EH (cell line): ENCODE measurements at regions not wholly inside any gene's neighbourhood (a gene's known extent, or its start where the extent isn't known, plus 50 kb on each side); places are given as distances from the start of the nearest gene placed in this dataset.
A peak's percentile ranks its signal among the peaks of the same experiment; 100 is the strongest.
"Not testable (repeated sequence)": the region's sequence is repeated elsewhere in the genome, so short reads cannot be mapped to it uniquely, and the experiment has no call there.

Source experiments
- DNase-seq: peaks from one replicate; pipeline ENCODE4 v3.0.0-alpha.2; 2015; ENCODE audit warnings: low read depth

GRCh38 chr5:153258469-153258868, 232.0 kb upstream of the GRIA1 start:
- no peak for DNase-seq

GRCh38 chr5:153267506-153267905, 223.0 kb upstream of the GRIA1 start:
- no peak for DNase-seq

- no peak for DNase-seq
Observed at GRCh38 chr5:153275695-153276094, 214.8 kb upstream of the GRIA1 start.

- peak; percentile 37 for DNase-seq
Observed at GRCh38 chr5:153276151-153276550, 214.3 kb upstream of the GRIA1 start.

GRCh38 chr5:153296251-153296844, 194.1 kb upstream of the GRIA1 start:
- DNase-seq, result not testable (repeated sequence)

- DNase-seq, result no peak
Observed at GRCh38 chr5:153299891-153300290, 190.6 kb upstream of the GRIA1 start.

- no peak for DNase-seq
Observed at GRCh38 chr5:153308282-153308681, 182.2 kb upstream of the GRIA1 start.

- DNase-seq, result no peak
Observed at GRCh38 chr5:153318556-153318955, 171.9 kb upstream of the GRIA1 start.

GRCh38 chr5:153321478-153321877, 169.0 kb upstream of the GRIA1 start:
- DNase-seq, result no peak

GRCh38 chr5:153340139-153340538, 150.3 kb upstream of the GRIA1 start:
- no peak for DNase-seq

- DNase-seq, result no peak
Observed at GRCh38 chr5:153340738-153341137, 149.7 kb upstream of the GRIA1 start.

- DNase-seq, result no peak
Observed at GRCh38 chr5:153342487-153342886, 148.0 kb upstream of the GRIA1 start.

- no peak for DNase-seq
Observed at GRCh38 chr5:153347611-153348010, 142.9 kb upstream of the GRIA1 start.

- no peak for DNase-seq
Observed at GRCh38 chr5:153350175-153350883, 140.1 kb upstream of the GRIA1 start.

GRCh38 chr5:153352685-153353219, 137.7 kb upstream of the GRIA1 start:
- no peak for DNase-seq

- DNase-seq, result no peak
Observed at GRCh38 chr5:153357493-153358112, 132.9 kb upstream of the GRIA1 start.

- no peak for DNase-seq
Observed at GRCh38 chr5:153358315-153358976, 132.0 kb upstream of the GRIA1 start.

GRCh38 chr5:153360860-153361259, 129.6 kb upstream of the GRIA1 start:
- DNase-seq, result no peak

- DNase-seq, result no peak
Observed at GRCh38 chr5:153361735-153362409, 128.6 kb upstream of the GRIA1 start.

- DNase-seq, result no peak
Observed at GRCh38 chr5:153365547-153365946, 124.9 kb upstream of the GRIA1 start.

- no peak for DNase-seq
Observed at GRCh38 chr5:153367466-153367865, 123.0 kb upstream of the GRIA1 start.
